ENCODE measurements at regions not wholly inside any gene's neighbourhood (a gene's known extent, or its start where the extent isn't known, plus 50 kb on each side); places are given as distances from the start of the nearest gene placed in this dataset.
"Not testable (repeated sequence)": the region's sequence is repeated elsewhere in the genome, so short reads cannot be mapped to it uniquely, and the experiment has no call there.

DNA sequence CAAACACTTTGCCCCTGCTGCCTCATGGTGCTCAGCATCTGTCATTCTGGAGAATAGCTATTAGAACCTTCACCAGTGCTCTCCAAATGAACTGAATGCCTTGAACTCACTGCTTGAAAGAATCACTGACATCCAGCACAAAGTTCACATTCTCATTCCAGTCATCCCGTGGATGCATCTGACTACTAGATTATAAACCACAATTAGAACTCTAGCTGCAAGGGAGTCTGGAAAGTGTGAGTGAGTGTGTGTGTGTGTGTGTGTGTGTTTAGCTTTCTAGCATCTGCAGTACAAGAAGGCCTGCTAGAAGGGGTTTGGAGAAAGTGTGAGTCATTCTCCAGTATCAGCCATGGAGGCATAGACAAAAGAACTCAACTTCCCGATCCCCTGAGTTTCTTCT lies 71.3 kb upstream of the DYNLT3 start:
- H3K4me3 ChIP-seq (ENCODE audit: low read depth, low read length), result no peak overlapping the region
- DNase-seq (ENCODE audit: low read depth), result no peak
- TF ChIP-seq, protein P1, sequence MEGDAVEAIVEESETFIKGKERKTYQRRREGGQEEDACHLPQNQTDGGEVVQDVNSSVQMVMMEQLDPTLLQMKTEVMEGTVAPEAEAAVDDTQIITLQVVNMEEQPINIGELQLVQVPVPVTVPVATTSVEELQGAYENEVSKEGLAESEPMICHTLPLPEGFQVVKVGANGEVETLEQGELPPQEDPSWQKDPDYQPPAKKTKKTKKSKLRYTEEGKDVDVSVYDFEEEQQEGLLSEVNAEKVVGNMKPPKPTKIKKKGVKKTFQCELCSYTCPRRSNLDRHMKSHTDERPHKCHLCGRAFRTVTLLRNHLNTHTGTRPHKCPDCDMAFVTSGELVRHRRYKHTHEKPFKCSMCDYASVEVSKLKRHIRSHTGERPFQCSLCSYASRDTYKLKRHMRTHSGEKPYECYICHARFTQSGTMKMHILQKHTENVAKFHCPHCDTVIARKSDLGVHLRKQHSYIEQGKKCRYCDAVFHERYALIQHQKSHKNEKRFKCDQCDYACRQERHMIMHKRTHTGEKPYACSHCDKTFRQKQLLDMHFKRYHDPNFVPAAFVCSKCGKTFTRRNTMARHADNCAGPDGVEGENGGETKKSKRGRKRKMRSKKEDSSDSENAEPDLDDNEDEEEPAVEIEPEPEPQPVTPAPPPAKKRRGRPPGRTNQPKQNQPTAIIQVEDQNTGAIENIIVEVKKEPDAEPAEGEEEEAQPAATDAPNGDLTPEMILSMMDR (IDR thresholded peaks at IDR 0.05; ENCODE audit: low read depth, low read length, missing control alignments), result no peak

- H3K4me3 ChIP-seq (ENCODE audit: low read depth, low read length), result no peak overlapping the region
- TF ChIP-seq, protein P1 (IDR thresholded peaks at IDR 0.05; ENCODE audit: low read depth, low read length, missing control alignments), result no peak
- DNase-seq (ENCODE audit: low read depth), result no peak
These were observed 74.4 kb upstream of the DYNLT3 start for GRCh38 chrX:37921758-37922157.

DNA sequence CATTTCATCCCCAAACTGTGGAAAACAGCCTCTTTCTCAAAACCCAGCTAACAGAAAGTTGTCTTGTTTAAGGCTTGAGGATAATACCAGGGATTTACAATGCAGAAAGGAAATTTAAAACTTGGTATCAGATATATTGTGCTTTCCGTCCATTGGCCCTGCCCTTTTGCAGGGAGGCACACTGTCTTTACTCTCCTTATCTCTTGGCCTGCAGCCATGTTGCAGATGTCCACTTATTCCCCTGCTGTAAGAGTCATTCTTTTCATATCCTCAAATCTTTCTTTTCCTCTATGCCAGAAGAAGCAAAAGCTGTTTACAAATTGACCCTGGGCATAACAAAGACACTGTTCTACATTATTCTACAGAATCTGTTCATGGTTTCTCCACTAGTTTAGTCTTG lies 75.6 kb upstream of the DYNLT3 start:
- TF ChIP-seq, protein P1 (IDR thresholded peaks at IDR 0.05; ENCODE audit: low read depth, low read length, missing control alignments), result no peak
- no peak overlapping the region for H3K4me3 ChIP-seq (ENCODE audit: low read depth, low read length)
- no peak for DNase-seq (ENCODE audit: low read depth)

GRCh38 chrX:37925761-37926160 lies 78.4 kb upstream of the DYNLT3 start:
- not testable (repeated sequence) for DNase-seq (ENCODE audit: low read depth); H3K4me3 ChIP-seq (ENCODE audit: low read depth, low read length)

- TF ChIP-seq, protein P1 (IDR thresholded peaks at IDR 0.05; ENCODE audit: low read depth, low read length, missing control alignments), result peak; percentile 21
- no peak for DNase-seq (ENCODE audit: low read depth)
- no peak overlapping the region for H3K4me3 ChIP-seq (ENCODE audit: low read depth, low read length)
These were observed 79.3 kb upstream of the DYNLT3 start for GRCh38 chrX:37926700-37927099.

DNA sequence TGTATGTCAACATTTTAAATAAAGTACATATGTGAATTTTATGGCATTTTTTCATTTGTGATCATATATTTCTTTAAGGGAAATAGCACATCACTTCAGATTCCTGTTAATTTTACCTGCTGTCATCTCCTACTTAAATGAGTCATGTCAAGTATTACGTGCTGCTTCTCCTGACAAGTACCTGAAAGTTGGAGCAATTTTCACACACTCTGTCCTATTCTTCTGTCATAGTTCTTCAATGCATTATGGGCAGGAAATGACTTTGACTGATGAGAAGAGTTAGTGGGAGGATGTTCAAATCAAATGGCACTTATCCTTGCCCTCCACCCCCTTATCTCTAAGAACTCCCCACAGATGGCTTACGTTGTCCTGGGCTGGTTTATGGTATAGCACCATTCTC lies 64.2 kb upstream of the SYTL5 start:
- TF ChIP-seq, protein P1 (IDR thresholded peaks at IDR 0.05; ENCODE audit: low read depth, low read length, missing control alignments), result no peak
- no peak for DNase-seq (ENCODE audit: low read depth)
- no peak overlapping the region for H3K4me3 ChIP-seq (ENCODE audit: low read depth, low read length)

GRCh38 chrX:37943554-37944344 lies 62.6 kb upstream of the SYTL5 start:
- TF ChIP-seq, protein P1 (IDR thresholded peaks at IDR 0.05; ENCODE audit: low read depth, low read length, missing control alignments), result no peak
- DNase-seq (ENCODE audit: low read depth), result no peak
- no peak overlapping the region for H3K4me3 ChIP-seq (ENCODE audit: low read depth, low read length)
